ENCODE measurements at regions not wholly inside any gene's neighbourhood (a gene's known extent, or its start where the extent isn't known, plus 50 kb on each side); places are given as distances from the start of the nearest gene placed in this dataset.

GRCh38 chr17:34169496-34169895 is 85.6 kb upstream of the CCL2 start:
- Histone ChIP-seq H3K27ac (ENCODE audit: low read depth, low read length) (no peak overlapping the region), H3K4me3 (ENCODE audit: low read depth, low read length) (no peak overlapping the region), H3K27me3 (ENCODE audit: control insufficient read depth, insufficient read depth, low read length) (peaks cover 8% of the 10 kb centered on the region), H3K9me3 (ENCODE audit: control insufficient read depth, insufficient read depth, low read length) (peaks cover 4% of the 10 kb centered on the region; the same call in 1 of the 2 replicates)
- no peak for DNase-seq (ENCODE audit: low read depth, low spot score)
- TF ChIP-seq CTCF (IDR thresholded peaks at IDR 0.05; ENCODE audit: low read depth, low read length) = no peak
- POLR2A ChIA-PET = no interaction called here
- CTCF ChIA-PET = interaction anchor here (0.9 to 8.3 kb wide), 3 partner anchors 31 to 390 kb away, joined by 3 to 124 read pairs (median 5); no protein-coding TSS in a partner anchor

- no peak for DNase-seq (ENCODE audit: low read depth, low spot score)
- POLR2A ChIA-PET = no interaction called here
- Histone ChIP-seq H3K27me3 (ENCODE audit: control insufficient read depth, insufficient read depth, low read length) (no peaks in the 10 kb centered on the region), H3K27ac (ENCODE audit: low read depth, low read length) (no peak overlapping the region), H3K4me3 (ENCODE audit: low read depth, low read length) (no peak overlapping the region), H3K9me3 (ENCODE audit: control insufficient read depth, insufficient read depth, low read length) (peaks cover 4% of the 10 kb centered on the region; the same call in 1 of the 2 replicates)
- peak; percentile 81 for TF ChIP-seq CTCF (IDR thresholded peaks at IDR 0.05; ENCODE audit: low read depth, low read length)
- CTCF ChIA-PET = interaction anchor here (0.6 to 8.3 kb wide), 19 partner anchors 8 to 215 kb away, joined by 3 to 124 read pairs (median 5); partner anchors contain the start of genes CCL13, CCL2 and CCL7
These were observed 83.8 kb upstream of the CCL2 start for GRCh38 chr17:34171245-34171818.

- H3K4me3 ChIP-seq (ENCODE audit: low read depth, low read length) = no peak overlapping the region
- TF ChIP-seq CTCF (IDR thresholded peaks at IDR 0.05; ENCODE audit: low read depth, low read length) = no peak
- peaks cover 4% of the 10 kb centered on the region; the same call in 1 of the 2 replicates for H3K9me3 ChIP-seq (ENCODE audit: control insufficient read depth, insufficient read depth, low read length)
- CTCF ChIA-PET = interaction anchor here (1.6 to 8.3 kb wide), 4 partner anchors 11 to 189 kb away, joined by 3 to 124 read pairs (median 26); no protein-coding TSS in a partner anchor
- H3K27ac ChIP-seq (ENCODE audit: low read depth, low read length) = peak overlapping the region; percentile 61
- no peaks in the 10 kb centered on the region for H3K27me3 ChIP-seq (ENCODE audit: control insufficient read depth, insufficient read depth, low read length)
- no peak for DNase-seq (ENCODE audit: low read depth, low spot score)
- POLR2A ChIA-PET = no interaction called here
These were observed 82.6 kb upstream of the CCL2 start for GRCh38 chr17:34172390-34172918.

- peak; percentile 55 for DNase-seq (ENCODE audit: low read depth, low spot score)
- no peaks in the 10 kb centered on the region for H3K27me3 ChIP-seq (ENCODE audit: control insufficient read depth, insufficient read depth, low read length)
- H3K27ac ChIP-seq (ENCODE audit: low read depth, low read length) = peak overlapping the region; percentile 61
- CTCF ChIA-PET = interaction anchor here (0.7 to 8.3 kb wide), 3 partner anchors 12 to 188 kb away, joined by 4 to 124 read pairs (median 38); no protein-coding TSS in a partner anchor
- H3K9me3 ChIP-seq (ENCODE audit: control insufficient read depth, insufficient read depth, low read length) = peaks cover 4% of the 10 kb centered on the region; the same call in 1 of the 2 replicates
- POLR2A ChIA-PET = no interaction called here
- TF ChIP-seq CTCF (IDR thresholded peaks at IDR 0.05; ENCODE audit: low read depth, low read length) = no peak
- H3K4me3 ChIP-seq (ENCODE audit: low read depth, low read length) = no peak overlapping the region
These were observed 81.8 kb upstream of the CCL2 start for GRCh38 chr17:34173241-34173640.

GRCh38 chr17:34174496-34174895 is 80.6 kb upstream of the CCL2 start:
- DNase-seq (ENCODE audit: low read depth, low spot score) = no peak
- TF ChIP-seq CTCF (IDR thresholded peaks at IDR 0.05; ENCODE audit: low read depth, low read length) = no peak
- Histone ChIP-seq H3K9me3 (ENCODE audit: control insufficient read depth, insufficient read depth, low read length) (peaks cover 4% of the 10 kb centered on the region; the same call in 1 of the 2 replicates), H3K27ac (ENCODE audit: low read depth, low read length) (no peak overlapping the region), H3K4me3 (ENCODE audit: low read depth, low read length) (no peak overlapping the region), H3K27me3 (ENCODE audit: control insufficient read depth, insufficient read depth, low read length) (no peaks in the 10 kb centered on the region)
- POLR2A ChIA-PET = no interaction called here
- CTCF ChIA-PET = interaction anchor here (0.7 to 8.3 kb wide), 4 partner anchors 13 to 187 kb away, joined by 4 to 124 read pairs (median 22); no protein-coding TSS in a partner anchor

Measured in AG04450 (cell line).